IMR-90 (cell line): ENCODE measurements at regions not wholly inside any gene's neighbourhood (a gene's known extent, or its start where the extent isn't known, plus 50 kb on each side); places are given as distances from the start of the nearest gene placed in this dataset.

Experiments used
- ATAC-seq: fragments of 200-7000 bp; cut with Tn5 transposase; 2 replicates; pipeline ENCODE4 v1.9.1; 2020; ENCODE audit warnings: low read depth, mild to moderate bottlenecking, moderate library complexity
- BruUV-seq: library from RNA; stranded (reverse); fragments of 400-500 nt; replicated peaks from 2 replicates; lab custom pipeline; 2021; lab: Mats Ljungman, UMichigan
- CTCF ChIA-PET: fragments of 300-600 bp; formaldehyde crosslinking; extraction: SDS; loops from one replicate; lab custom pipeline; 2021; ENCODE audit warnings: antibody characterized with exemption; lab: Yijun Ruan, JAX
- POLR2A ChIA-PET: fragments of 300-600 bp; sonication (Branson Sonifier 250); formaldehyde crosslinking; loops from one replicate; lab custom pipeline; 2022; ENCODE audit warnings: antibody characterized with exemption; ENCODE audit not compliant: unreplicated experiment; lab: Charles Lee
- DNase-seq: peaks from one replicate; pipeline ENCODE4 v3.0.0; 2013
- H2AFZ ChIP-seq: replicated peaks from 2 replicates; pipeline ENCODE3; 2013; ENCODE audit warnings: low read length, mild to moderate bottlenecking; ENCODE audit not compliant: poor library complexity
- H2AK5ac ChIP-seq: 2 replicates; pipeline ENCODE4 v1.6.1; 2013; ENCODE audit warnings: low read depth, low read length, inconsistent platforms
- H2AK9ac ChIP-seq: replicated peaks from 2 replicates; pipeline ENCODE3; 2013; ENCODE audit warnings: mild to moderate bottlenecking, low read depth, low read length, moderate library complexity; ENCODE audit not compliant: poor library complexity
- H2BK120ac ChIP-seq: 2 replicates; pipeline ENCODE4 v1.6.1; 2013; ENCODE audit warnings: low read depth, low read length, inconsistent platforms
- H2BK15ac ChIP-seq: 3 replicates; pipeline ENCODE4 v1.6.1; 2013; ENCODE audit warnings: low read depth, low read length, inconsistent platforms
- H2BK20ac ChIP-seq: 2 replicates; pipeline ENCODE4 v1.6.1; 2013; ENCODE audit warnings: low read depth, mild to moderate bottlenecking, inconsistent platforms, low read length, moderate library complexity
- H2BK5ac ChIP-seq: 2 replicates; pipeline ENCODE4 v1.6.1; 2013; ENCODE audit warnings: mild to moderate bottlenecking, low read depth, low read length, inconsistent platforms; ENCODE audit not compliant: poor library complexity, severe bottlenecking
- H3K14ac ChIP-seq: replicated peaks from 2 replicates; pipeline ENCODE4 v1.6.1; 2013; ENCODE audit warnings: low read depth, low read length, inconsistent platforms
- H3K18ac ChIP-seq: 2 replicates; pipeline ENCODE4 v1.6.1; 2013; ENCODE audit warnings: low read depth, low read length, control low read depth
- H3K23ac ChIP-seq: 2 replicates; pipeline ENCODE4 v1.6.1; 2013; ENCODE audit warnings: low read depth, low read length, inconsistent platforms
- H3K27ac ChIP-seq: 2 replicates; pipeline ENCODE4 v1.5.1; 2013; ENCODE audit warnings: mild to moderate bottlenecking, control low read depth, low read length; ENCODE audit not compliant: insufficient read depth
- H3K27me3 ChIP-seq: 2 replicates; pipeline ENCODE4 v1.6.1; 2013; ENCODE audit warnings: low read length; ENCODE audit not compliant: control insufficient read depth, insufficient read depth
- H3K36me3 ChIP-seq: 2 replicates; pipeline ENCODE4 v1.6.1; 2013; ENCODE audit warnings: low read length, mixed read lengths; ENCODE audit not compliant: control insufficient read depth, insufficient read depth
- H3K4ac ChIP-seq: 2 replicates; pipeline ENCODE4 v1.6.1; 2013; ENCODE audit warnings: low read depth, low read length, inconsistent platforms
- H3K4me1 ChIP-seq: 2 replicates; pipeline ENCODE4 v1.6.1; 2013; ENCODE audit warnings: low read length, mixed read lengths; ENCODE audit not compliant: control insufficient read depth, insufficient read depth
- H3K4me2 ChIP-seq: 2 replicates; pipeline ENCODE4 v1.6.1; 2013; ENCODE audit warnings: low read depth, mild to moderate bottlenecking, control low read depth, low read length, moderate library complexity
- H3K4me3 ChIP-seq: 2 replicates; pipeline ENCODE4 v1.5.1; 2013; ENCODE audit warnings: low read depth, mild to moderate bottlenecking, control low read depth, low read length, moderate library complexity; ENCODE audit not compliant: insufficient read depth
- H3K56ac ChIP-seq: 2 replicates; pipeline ENCODE4 v1.6.1; 2013; ENCODE audit warnings: low read length, inconsistent platforms; ENCODE audit not compliant: insufficient read depth; ENCODE audit errors: extremely low read depth
- H3K79me1 ChIP-seq, 2 experiments: 2 replicates each; pipeline ENCODE4 v1.6.1; 2013; ENCODE audit warnings: low read length in 2 of 2, inconsistent platforms in 1 of 2, low read depth in 1 of 2
- H3K9ac ChIP-seq: 2 replicates; pipeline ENCODE4 v1.6.1; 2013; ENCODE audit warnings: low read depth, low read length, control low read depth
- H3K9me1 ChIP-seq: 2 replicates; pipeline ENCODE4 v1.6.1; 2013; ENCODE audit warnings: low read length, inconsistent platforms; ENCODE audit not compliant: insufficient read depth
- H3K9me3 ChIP-seq: 2 replicates; pipeline ENCODE4 v1.6.1; 2013; ENCODE audit warnings: low read length; ENCODE audit not compliant: control insufficient read depth, insufficient read depth
- H4K20me1 ChIP-seq: 2 replicates; pipeline ENCODE4 v1.6.1; 2013; ENCODE audit warnings: low read length, inconsistent platforms; ENCODE audit not compliant: insufficient read depth
- H4K5ac ChIP-seq: 2 replicates; pipeline ENCODE4 v1.6.1; 2013; ENCODE audit warnings: mild to moderate bottlenecking, low read depth, low read length, control low read depth
- H4K8ac ChIP-seq, 2 experiments: 2 replicates each; pipeline ENCODE4 v1.6.1; 2013; ENCODE audit warnings: low read depth in 2 of 2, low read length in 2 of 2, control low read depth in 1 of 2, inconsistent platforms in 1 of 2
- H4K91ac ChIP-seq: 2 replicates; pipeline ENCODE4 v1.6.1; 2013; ENCODE audit warnings: low read depth, low read length, inconsistent platforms; ENCODE audit not compliant: insufficient read depth
- CEBPB ChIP-seq: IDR thresholded peaks from 2 replicates; pipeline ENCODE4 v1.6.1; 2012; ENCODE audit warnings: low read depth, low read length, improper control_type of control experiment
- MAFK ChIP-seq: IDR thresholded peaks from 2 replicates; pipeline ENCODE4 v1.6.1; 2012; ENCODE audit warnings: low read depth, low read length, improper control_type of control experiment
- MAZ ChIP-seq: IDR thresholded peaks from 2 replicates; pipeline ENCODE4 v1.6.1; 2012; ENCODE audit warnings: low read depth, mild to moderate bottlenecking, low read length, improper control_type of control experiment, moderate library complexity, borderline replicate concordance
- POLR2A ChIP-seq: IDR thresholded peaks from 2 replicates; pipeline ENCODE4 v1.6.1; 2012; ENCODE audit warnings: mild to moderate bottlenecking, low read depth, low read length
- RCOR1 ChIP-seq: IDR thresholded peaks from 2 replicates; pipeline ENCODE4 v1.6.1; 2012; ENCODE audit warnings: mild to moderate bottlenecking, low read length, improper control_type of control experiment; ENCODE audit not compliant: insufficient replicate concordance
- WGBS, 2 experiments: methylation state at CpG; one replicate each; pipeline versions ENCODE4 v1.1.5 to v1.1.7; 2013; ENCODE audit warnings: missing lambda C conversion rate in 2 of 2; ENCODE audit not compliant: insufficient read length in 1 of 2; ENCODE audit errors: extremely low coverage in 2 of 2; 5-methylcytosine and 5-hydroxymethylcytosine counted together
- dilution Hi-C: fragments of 300-500 bp; cut with HindIII; formaldehyde crosslinking; loops from one replicate; pipeline ENCODE4 v1.14.3; 2018; ENCODE audit warnings: low sequenced_read_pairs; ENCODE audit not compliant: unreplicated experiment
- in situ Hi-C: fragments of 300-500 bp; cut with MboI; formaldehyde crosslinking; loops from 3 replicates; pipeline ENCODE4 v1.14.3; 2019; ENCODE audit warnings: low sequenced_read_pairs, inconsistent platforms, mixed read lengths
- intact Hi-C: fragments of 100-400 bp; cut with micrococcal nuclease; formaldehyde crosslinking; loops from 2 replicates; pipeline ENCODE4 v1.10.0; 2022
- TF ChIP-seq, protein P1 (sequence below): fragments of 150-350 bp; IDR thresholded peaks from 2 replicates; pipeline ENCODE4 v1.6.1; 2016; ENCODE audit warnings: low read depth, mild to moderate bottlenecking, low read length, moderate library complexity, borderline replicate concordance
- TF ChIP-seq, protein P2 (sequence below): fragments of 150-350 bp; IDR thresholded peaks from 2 replicates; pipeline ENCODE4 v1.6.1; 2017; ENCODE audit warnings: mild to moderate bottlenecking, antibody characterized with exemption, low read length, low read depth

DNA sequence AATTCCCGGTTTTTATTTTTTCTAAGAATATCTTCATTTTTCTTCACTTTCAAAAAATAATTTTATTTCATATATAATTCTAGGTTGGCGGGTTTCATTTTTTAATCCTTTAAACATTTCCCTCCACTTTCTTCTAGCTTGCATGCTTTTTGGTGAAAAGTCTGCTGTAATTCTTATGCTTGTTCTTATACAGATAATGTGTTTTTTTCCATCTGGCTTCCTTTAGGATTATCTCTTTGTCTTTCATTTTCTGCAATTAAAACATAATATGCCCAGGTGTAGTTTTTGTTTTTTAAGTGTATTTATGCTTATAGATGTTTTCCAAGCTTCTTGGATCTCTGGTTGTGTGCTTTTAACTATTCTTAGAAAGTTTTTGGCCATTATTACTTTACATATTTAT lies 341.3 kb upstream of the SEMA3C start:
- no TSS peak for BruUV-seq
- no peak overlapping the region for H3K4me2 ChIP-seq
- peak; percentile 7 for DNase-seq
- no peak overlapping the region for H2BK120ac ChIP-seq
- no peak for ATAC-seq
- H3K4ac ChIP-seq = no peak overlapping the region
- no peak overlapping the region for H2BK20ac ChIP-seq
- H3K27ac ChIP-seq = no peak overlapping the region
- H3K23ac ChIP-seq = no peak overlapping the region
- H2BK5ac ChIP-seq = no peak overlapping the region
- H3K4me3 ChIP-seq = no peak overlapping the region
- H3K9ac ChIP-seq = no peak overlapping the region
- H2BK15ac ChIP-seq = no peak overlapping the region
- H3K18ac ChIP-seq = no peak overlapping the region
- TF ChIP-seq, protein P1, sequence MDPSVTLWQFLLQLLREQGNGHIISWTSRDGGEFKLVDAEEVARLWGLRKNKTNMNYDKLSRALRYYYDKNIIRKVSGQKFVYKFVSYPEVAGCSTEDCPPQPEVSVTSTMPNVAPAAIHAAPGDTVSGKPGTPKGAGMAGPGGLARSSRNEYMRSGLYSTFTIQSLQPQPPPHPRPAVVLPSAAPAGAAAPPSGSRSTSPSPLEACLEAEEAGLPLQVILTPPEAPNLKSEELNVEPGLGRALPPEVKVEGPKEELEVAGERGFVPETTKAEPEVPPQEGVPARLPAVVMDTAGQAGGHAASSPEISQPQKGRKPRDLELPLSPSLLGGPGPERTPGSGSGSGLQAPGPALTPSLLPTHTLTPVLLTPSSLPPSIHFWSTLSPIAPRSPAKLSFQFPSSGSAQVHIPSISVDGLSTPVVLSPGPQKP = no peak
- TF ChIP-seq CEBPB = no peak
- TF ChIP-seq, protein P2, sequence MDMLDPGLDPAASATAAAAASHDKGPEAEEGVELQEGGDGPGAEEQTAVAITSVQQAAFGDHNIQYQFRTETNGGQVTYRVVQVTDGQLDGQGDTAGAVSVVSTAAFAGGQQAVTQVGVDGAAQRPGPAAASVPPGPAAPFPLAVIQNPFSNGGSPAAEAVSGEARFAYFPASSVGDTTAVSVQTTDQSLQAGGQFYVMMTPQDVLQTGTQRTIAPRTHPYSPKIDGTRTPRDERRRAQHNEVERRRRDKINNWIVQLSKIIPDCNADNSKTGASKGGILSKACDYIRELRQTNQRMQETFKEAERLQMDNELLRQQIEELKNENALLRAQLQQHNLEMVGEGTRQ = no peak
- TF ChIP-seq MAFK = no peak
- no peak for TF ChIP-seq RCOR1
- TF ChIP-seq MAZ = no peak
- no peak for TF ChIP-seq POLR2A
- intact Hi-C loops = no loop called here
- H4K20me1 ChIP-seq = no peaks in the 10 kb centered on the region
- 100% methylated on average over 1 of the region's 2 CpGs; no CpG with 5 or more reads in 1 of the 2 experiments for WGBS, 2 experiments
- no peaks in the 10 kb centered on the region for H3K4me1 ChIP-seq
- H3K27me3 ChIP-seq = no peaks in the 10 kb centered on the region
- H3K79me1 ChIP-seq = no peaks in the 10 kb centered on the region
- ChIA-PET CTCF (no interaction called here), POLR2A (no interaction called here)
- H2AK5ac ChIP-seq = no peak overlapping the region
- peaks cover 2% of the 10 kb centered on the region; the same call in 1 of the 2 replicates for H3K9me3 ChIP-seq
- H4K5ac ChIP-seq = no peak overlapping the region
- H4K8ac ChIP-seq = no peak overlapping the region
- H3K36me3 ChIP-seq = no peaks in the 10 kb centered on the region
- no peak overlapping the region for H2AFZ ChIP-seq
- H2AK9ac ChIP-seq = no peak overlapping the region
- H3K9me1 ChIP-seq = no peaks in the 10 kb centered on the region
- H3K56ac ChIP-seq = no peak overlapping the region
- H3K14ac ChIP-seq = no peak overlapping the region
- H4K91ac ChIP-seq = no peak overlapping the region
- in situ Hi-C loops = no loop called here
- dilution Hi-C loops = no loop called here
